Liver (tissue), 8 donors: ENCODE measurements at regions not wholly inside any gene's neighbourhood (a gene's known extent, or its start where the extent isn't known, plus 50 kb on each side); places are given as distances from the start of the nearest gene placed in this dataset.

Experiments used
- DNase-seq: peaks from one replicate; pipeline ENCODE4 v3.0.0-alpha.2; 2017; ENCODE audit warnings: low spot score
- H3K27ac ChIP-seq, 2 donors: one replicate each; pipeline ENCODE4 v1.7.0; 2013; ENCODE audit warnings: inconsistent platforms in 2 of 2, low read length in 2 of 2, control low read depth in 1 of 2, low read depth in 1 of 2, mild to moderate bottlenecking in 1 of 2
- H3K27me3 ChIP-seq, 4 donors: one replicate each; pipeline versions ENCODE4 v1.6.1 to v1.7.0; 2013; ENCODE audit warnings: low read length in 3 of 4, inconsistent platforms in 1 of 4, mild to moderate bottlenecking in 1 of 4, moderate library complexity in 1 of 4; ENCODE audit not compliant: control insufficient read depth in 4 of 4, insufficient read depth in 4 of 4
- H3K36me3 ChIP-seq, 4 donors: one replicate each; pipeline versions ENCODE4 v1.6.1 to v1.7.0; 2013; ENCODE audit warnings: low read length in 3 of 4, mild to moderate bottlenecking in 3 of 4, low read depth in 1 of 4, moderate library complexity in 1 of 4; ENCODE audit not compliant: control insufficient read depth in 4 of 4, insufficient read depth in 3 of 4
- H3K4me1 ChIP-seq, 4 donors: one replicate each; pipeline versions ENCODE4 v1.6.1 to v1.7.0; 2013; ENCODE audit warnings: low read length in 3 of 4, mild to moderate bottlenecking in 3 of 4, moderate library complexity in 1 of 4; ENCODE audit not compliant: control insufficient read depth in 4 of 4, insufficient read depth in 4 of 4
- H3K4me3 ChIP-seq, 3 donors: one replicate each; pipeline versions ENCODE4 v1.6.1 to v1.7.0; 2013; ENCODE audit warnings: low read length in 3 of 3, control low read depth in 1 of 3, low read depth in 1 of 3, mild to moderate bottlenecking in 1 of 3
- H3K9ac ChIP-seq, 2 donors: one replicate each; pipeline ENCODE4 v1.7.0; 2013; ENCODE audit warnings: low read length in 2 of 2, mild to moderate bottlenecking in 2 of 2, moderate library complexity in 2 of 2, control low read depth in 1 of 2, low read depth in 1 of 2
- H3K9me3 ChIP-seq, 4 donors: one replicate each; pipeline versions ENCODE4 v1.6.1 to v1.7.0; 2013; ENCODE audit warnings: low read length in 3 of 4; ENCODE audit not compliant: control insufficient read depth in 4 of 4
- EGR1 ChIP-seq, 2 donors: IDR thresholded peaks; 2 replicates each; pipeline ENCODE4 v1.6.1; 2016 to 2018; ENCODE audit warnings: antibody characterized with exemption in 2 of 2, low read depth in 2 of 2
- FOXA1 ChIP-seq: IDR thresholded peaks from 2 replicates; pipeline ENCODE4 v1.6.1; 2016; ENCODE audit warnings: antibody characterized with exemption
- FOXA2 ChIP-seq: IDR thresholded peaks from 2 replicates; pipeline ENCODE4 v1.6.1; 2016; ENCODE audit warnings: antibody characterized with exemption
- GABPA ChIP-seq, 2 donors: IDR thresholded peaks in 1 of 2; conservative IDR thresholded peaks in 1 of 2; 2 replicates each; pipeline ENCODE4 v1.6.1; 2016; ENCODE audit warnings: antibody characterized with exemption in 2 of 2, mild to moderate bottlenecking in 1 of 2, moderate library complexity in 1 of 2
- HNF4A ChIP-seq, 2 donors: conservative IDR thresholded peaks; 2 replicates each; pipeline ENCODE4 v1.6.1; 2016; ENCODE audit warnings: antibody characterized with exemption in 2 of 2, mild to moderate bottlenecking in 2 of 2
- NR2F2 ChIP-seq: IDR thresholded peaks from 2 replicates; pipeline ENCODE4 v1.6.1; 2016; ENCODE audit warnings: antibody characterized with exemption
- RAD21 ChIP-seq, 2 donors: IDR thresholded peaks; 2 replicates each; pipeline ENCODE4 v1.6.1; 2016; ENCODE audit warnings: antibody characterized with exemption in 2 of 2, mild to moderate bottlenecking in 2 of 2
- RXRA ChIP-seq, 2 donors: IDR thresholded peaks; 2 replicates each; pipeline ENCODE4 v1.6.1; 2017 to 2018; ENCODE audit warnings: antibody characterized with exemption in 2 of 2, mild to moderate bottlenecking in 1 of 2
- TAF1 ChIP-seq: conservative IDR thresholded peaks from 2 replicates; pipeline ENCODE4 v1.6.1; 2016; ENCODE audit warnings: antibody characterized with exemption, mild to moderate bottlenecking
- YY1 ChIP-seq: IDR thresholded peaks from 2 replicates; pipeline ENCODE4 v1.6.1; 2016; ENCODE audit warnings: antibody characterized with exemption, mild to moderate bottlenecking
- WGBS: extraction: QIAGEN DNeasy Blood & Tissue Kit; methylation state at CpG from one replicate; pipeline ENCODE4 v1.1.7; 2013; 5-methylcytosine and 5-hydroxymethylcytosine counted together
- TF ChIP-seq, protein P1 (sequence below): fragments of 150-350 bp; IDR thresholded peaks from 2 replicates; pipeline ENCODE4 v1.5.1; 2017; ENCODE audit warnings: improper control_type of control experiment, low read depth, low read length; ENCODE audit not compliant: missing input control
- TF ChIP-seq, protein P2 (sequence below): IDR thresholded peaks from 2 replicates; pipeline ENCODE4 v1.6.1; 2016; ENCODE audit warnings: antibody characterized with exemption, mild to moderate bottlenecking
- TF ChIP-seq, protein P3 (sequence below): IDR thresholded peaks from 2 replicates; pipeline ENCODE4 v1.6.1; 2016; ENCODE audit warnings: antibody characterized with exemption
- donor health status: healthy.
- donor health status: healthy.
- donor health status: healthy.
- donor health status: healthy.
- donor health status: healthy.

DNA sequence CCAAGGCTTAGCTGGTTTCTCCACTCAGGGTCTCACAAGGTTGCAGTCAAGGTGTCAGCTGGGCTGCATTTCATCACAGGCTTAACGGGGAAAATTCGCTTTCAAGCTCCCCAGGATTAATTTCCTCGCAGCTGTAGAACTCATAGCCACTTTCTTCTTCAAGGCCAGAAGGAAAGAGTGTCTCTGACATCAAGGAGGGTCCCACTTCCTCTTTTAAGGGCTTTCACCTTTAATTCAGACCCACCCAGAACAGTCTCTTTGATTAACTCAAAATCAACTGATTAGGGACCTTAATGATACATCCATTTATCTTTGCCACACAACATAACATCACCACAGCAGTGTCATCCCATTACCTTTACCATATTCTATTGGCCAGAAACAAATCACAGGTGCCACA lies 183.3 kb upstream of the ARID1B start:
- Histone ChIP-seq H3K27me3 (no peaks in the 10 kb centered on the region), H3K4me1 (no peaks in the 10 kb centered on the region), H3K4me3 (no peak overlapping the region), H3K9ac (no peak overlapping the region), H3K9me3 (no peaks in the 10 kb centered on the region), H3K27ac (no peak overlapping the region), H3K36me3 (no peaks in the 10 kb centered on the region)
- 91% methylated on average over 3 of the region's 3 CpGs for WGBS
- no peak for TF ChIP-seq RAD21 (IDR thresholded peaks at IDR 0.05)
- TF ChIP-seq TAF1: no peak
- TF ChIP-seq, protein P1, sequence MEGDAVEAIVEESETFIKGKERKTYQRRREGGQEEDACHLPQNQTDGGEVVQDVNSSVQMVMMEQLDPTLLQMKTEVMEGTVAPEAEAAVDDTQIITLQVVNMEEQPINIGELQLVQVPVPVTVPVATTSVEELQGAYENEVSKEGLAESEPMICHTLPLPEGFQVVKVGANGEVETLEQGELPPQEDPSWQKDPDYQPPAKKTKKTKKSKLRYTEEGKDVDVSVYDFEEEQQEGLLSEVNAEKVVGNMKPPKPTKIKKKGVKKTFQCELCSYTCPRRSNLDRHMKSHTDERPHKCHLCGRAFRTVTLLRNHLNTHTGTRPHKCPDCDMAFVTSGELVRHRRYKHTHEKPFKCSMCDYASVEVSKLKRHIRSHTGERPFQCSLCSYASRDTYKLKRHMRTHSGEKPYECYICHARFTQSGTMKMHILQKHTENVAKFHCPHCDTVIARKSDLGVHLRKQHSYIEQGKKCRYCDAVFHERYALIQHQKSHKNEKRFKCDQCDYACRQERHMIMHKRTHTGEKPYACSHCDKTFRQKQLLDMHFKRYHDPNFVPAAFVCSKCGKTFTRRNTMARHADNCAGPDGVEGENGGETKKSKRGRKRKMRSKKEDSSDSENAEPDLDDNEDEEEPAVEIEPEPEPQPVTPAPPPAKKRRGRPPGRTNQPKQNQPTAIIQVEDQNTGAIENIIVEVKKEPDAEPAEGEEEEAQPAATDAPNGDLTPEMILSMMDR: no peak
- TF ChIP-seq GABPA (IDR thresholded peaks at IDR 0.05 in 1 of 2, conservative IDR thresholded peaks at IDR 0.05 in 1 of 2): no peak
- no peak for TF ChIP-seq HNF4A (conservative IDR thresholded peaks at IDR 0.05)
- TF ChIP-seq, protein P2, sequence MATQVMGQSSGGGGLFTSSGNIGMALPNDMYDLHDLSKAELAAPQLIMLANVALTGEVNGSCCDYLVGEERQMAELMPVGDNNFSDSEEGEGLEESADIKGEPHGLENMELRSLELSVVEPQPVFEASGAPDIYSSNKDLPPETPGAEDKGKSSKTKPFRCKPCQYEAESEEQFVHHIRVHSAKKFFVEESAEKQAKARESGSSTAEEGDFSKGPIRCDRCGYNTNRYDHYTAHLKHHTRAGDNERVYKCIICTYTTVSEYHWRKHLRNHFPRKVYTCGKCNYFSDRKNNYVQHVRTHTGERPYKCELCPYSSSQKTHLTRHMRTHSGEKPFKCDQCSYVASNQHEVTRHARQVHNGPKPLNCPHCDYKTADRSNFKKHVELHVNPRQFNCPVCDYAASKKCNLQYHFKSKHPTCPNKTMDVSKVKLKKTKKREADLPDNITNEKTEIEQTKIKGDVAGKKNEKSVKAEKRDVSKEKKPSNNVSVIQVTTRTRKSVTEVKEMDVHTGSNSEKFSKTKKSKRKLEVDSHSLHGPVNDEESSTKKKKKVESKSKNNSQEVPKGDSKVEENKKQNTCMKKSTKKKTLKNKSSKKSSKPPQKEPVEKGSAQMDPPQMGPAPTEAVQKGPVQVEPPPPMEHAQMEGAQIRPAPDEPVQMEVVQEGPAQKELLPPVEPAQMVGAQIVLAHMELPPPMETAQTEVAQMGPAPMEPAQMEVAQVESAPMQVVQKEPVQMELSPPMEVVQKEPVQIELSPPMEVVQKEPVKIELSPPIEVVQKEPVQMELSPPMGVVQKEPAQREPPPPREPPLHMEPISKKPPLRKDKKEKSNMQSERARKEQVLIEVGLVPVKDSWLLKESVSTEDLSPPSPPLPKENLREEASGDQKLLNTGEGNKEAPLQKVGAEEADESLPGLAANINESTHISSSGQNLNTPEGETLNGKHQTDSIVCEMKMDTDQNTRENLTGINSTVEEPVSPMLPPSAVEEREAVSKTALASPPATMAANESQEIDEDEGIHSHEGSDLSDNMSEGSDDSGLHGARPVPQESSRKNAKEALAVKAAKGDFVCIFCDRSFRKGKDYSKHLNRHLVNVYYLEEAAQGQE: no peak
- no peak for TF ChIP-seq RXRA (IDR thresholded peaks at IDR 0.05)
- no peak for TF ChIP-seq YY1
- no peak for TF ChIP-seq NR2F2
- no peak for DNase-seq

DNA sequence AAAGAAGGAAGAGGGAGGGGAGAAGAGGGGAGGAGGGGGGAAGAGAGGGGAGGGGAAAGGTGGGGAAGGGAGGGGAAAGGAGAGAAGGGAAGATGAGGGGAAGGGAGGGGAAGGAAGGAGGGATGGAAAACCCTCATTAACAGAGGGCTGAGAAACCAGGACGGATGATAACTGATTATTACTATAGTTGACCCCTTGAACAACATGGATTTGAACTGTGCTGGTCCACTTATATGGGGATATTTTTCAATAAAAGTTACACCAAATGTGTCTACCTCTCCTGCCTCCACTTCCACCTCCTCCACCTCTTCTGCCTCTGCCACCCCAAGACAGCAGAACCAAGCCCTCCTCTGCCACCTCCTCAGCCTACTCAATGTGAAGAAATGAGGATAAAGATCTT lies 184.1 kb upstream of the ARID1B start:
- H3K4me3 ChIP-seq: no peak overlapping the region
- 89% methylated on average over 1 of the region's 1 CpG for WGBS
- TF ChIP-seq, protein P3, sequence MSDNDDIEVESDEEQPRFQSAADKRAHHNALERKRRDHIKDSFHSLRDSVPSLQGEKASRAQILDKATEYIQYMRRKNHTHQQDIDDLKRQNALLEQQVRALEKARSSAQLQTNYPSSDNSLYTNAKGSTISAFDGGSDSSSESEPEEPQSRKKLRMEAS: no peak
- TF ChIP-seq FOXA2 (no peak), EGR1 (IDR thresholded peaks at IDR 0.05; ENCODE audit: low read depth in 2 of 2) (no peak), RXRA (IDR thresholded peaks at IDR 0.05) (no peak), HNF4A (conservative IDR thresholded peaks at IDR 0.05) (no peak), RAD21 (IDR thresholded peaks at IDR 0.05) (no peak), NR2F2 (no peak), YY1 (no peak), GABPA (IDR thresholded peaks at IDR 0.05 in 1 of 2, conservative IDR thresholded peaks at IDR 0.05 in 1 of 2) (no peak), FOXA1 (no peak), TAF1 (no peak)
- TF ChIP-seq, protein P1: no peak
- TF ChIP-seq, protein P2: no peak
- no peak overlapping the region for H3K27ac ChIP-seq
- H3K4me1 ChIP-seq: no peaks in the 10 kb centered on the region
- no peaks in the 10 kb centered on the region for H3K27me3 ChIP-seq
- H3K9me3 ChIP-seq: no peaks in the 10 kb centered on the region
- H3K36me3 ChIP-seq: no peaks in the 10 kb centered on the region
- H3K9ac ChIP-seq: no peak overlapping the region
- no peak for DNase-seq
